ENCODE measurements at regions not wholly inside any gene's neighbourhood (a gene's known extent, or its start where the extent isn't known, plus 50 kb on each side); places are given as distances from the start of the nearest gene placed in this dataset.

DNA sequence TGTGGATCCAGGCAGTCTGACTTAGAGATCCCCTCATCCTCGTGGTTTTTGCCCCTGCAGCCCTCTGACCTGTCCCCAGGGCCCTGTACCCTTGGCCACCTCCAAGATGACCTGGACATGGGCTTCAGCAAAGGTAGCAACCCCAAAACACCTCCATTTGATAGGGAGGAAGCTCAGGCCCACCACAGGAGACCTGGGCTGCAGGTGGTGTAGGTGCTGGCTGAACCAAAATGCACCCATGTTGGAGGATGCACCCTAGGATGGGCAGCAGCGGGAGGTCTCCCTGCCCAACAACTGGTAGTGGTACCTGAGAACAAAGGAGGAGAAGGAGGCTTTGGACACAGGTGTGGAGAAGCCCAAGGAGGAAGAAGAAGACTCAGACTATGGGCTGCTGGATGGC is 188.7 kb downstream of the ZNF716 start:
- Histone ChIP-seq H3K27me3 (ENCODE audit: control insufficient read depth in 2 of 2, insufficient read depth in 2 of 2, low read length in 2 of 2) (no peaks in the 10 kb centered on the region), H3K9me3 (replicated peaks; ENCODE audit: control insufficient read depth, insufficient read depth, low read depth, low read length) (no peaks in the 10 kb centered on the region), H3K9ac (ENCODE audit: insufficient read depth in 1 of 2, low read depth in 2 of 2, low read length in 2 of 2) (no peak overlapping the region), H3K4me1 (replicated peaks in 1 of 2; ENCODE audit: control insufficient read depth in 2 of 2, insufficient read depth in 2 of 2, low read length in 2 of 2) (no peaks in the 10 kb centered on the region), H3K27ac (ENCODE audit: extremely low read depth, low read depth, low read length) (no peak overlapping the region), H3K9me1 (ENCODE audit: control insufficient read depth, insufficient read depth, low read length) (no peaks in the 10 kb centered on the region), H3K36me3 (ENCODE audit: control insufficient read depth, insufficient read depth, low read length) (no peaks in the 10 kb centered on the region), H4K20me1 (replicated peaks; ENCODE audit: control insufficient read depth, insufficient read depth, low read length) (no peaks in the 10 kb centered on the region), H3K4me3 (no peak overlapping the region), H3K4me2 (ENCODE audit: insufficient read depth, low read length) (no peak overlapping the region), H3K79me2 (ENCODE audit: control insufficient read depth, insufficient read depth, low read length) (no peaks in the 10 kb centered on the region), H2AFZ (ENCODE audit: low read depth, low read length) (no peak overlapping the region)
- BruUV-seq (replicated peaks): no TSS peak
- TF ChIP-seq, protein P1, sequence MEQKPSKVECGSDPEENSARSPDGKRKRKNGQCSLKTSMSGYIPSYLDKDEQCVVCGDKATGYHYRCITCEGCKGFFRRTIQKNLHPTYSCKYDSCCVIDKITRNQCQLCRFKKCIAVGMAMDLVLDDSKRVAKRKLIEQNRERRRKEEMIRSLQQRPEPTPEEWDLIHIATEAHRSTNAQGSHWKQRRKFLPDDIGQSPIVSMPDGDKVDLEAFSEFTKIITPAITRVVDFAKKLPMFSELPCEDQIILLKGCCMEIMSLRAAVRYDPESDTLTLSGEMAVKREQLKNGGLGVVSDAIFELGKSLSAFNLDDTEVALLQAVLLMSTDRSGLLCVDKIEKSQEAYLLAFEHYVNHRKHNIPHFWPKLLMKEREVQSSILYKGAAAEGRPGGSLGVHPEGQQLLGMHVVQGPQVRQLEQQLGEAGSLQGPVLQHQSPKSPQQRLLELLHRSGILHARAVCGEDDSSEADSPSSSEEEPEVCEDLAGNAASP (IDR thresholded peaks at IDR 0.05): no peak
- ChIA-PET POLR2A (no interaction called here), CTCF (ENCODE audit: low intra/inter-chr PET ratio) (no interaction called here)
- DNase-seq (ENCODE audit: extremely low read depth in 1 of 4, low spot score in 3 of 4) (no peak), ATAC-seq (no peak), FAIRE-seq (no peak)
- in situ Hi-C loops (cut with MboI): no loop called here
- intact Hi-C loops (cut with micrococcal nuclease): no loop called here
- 0% methylated on average over 2 of the region's 2 CpGs for WGBS (ENCODE audit: insufficient coverage, low coverage, missing lambda C conversion rate)

DNA sequence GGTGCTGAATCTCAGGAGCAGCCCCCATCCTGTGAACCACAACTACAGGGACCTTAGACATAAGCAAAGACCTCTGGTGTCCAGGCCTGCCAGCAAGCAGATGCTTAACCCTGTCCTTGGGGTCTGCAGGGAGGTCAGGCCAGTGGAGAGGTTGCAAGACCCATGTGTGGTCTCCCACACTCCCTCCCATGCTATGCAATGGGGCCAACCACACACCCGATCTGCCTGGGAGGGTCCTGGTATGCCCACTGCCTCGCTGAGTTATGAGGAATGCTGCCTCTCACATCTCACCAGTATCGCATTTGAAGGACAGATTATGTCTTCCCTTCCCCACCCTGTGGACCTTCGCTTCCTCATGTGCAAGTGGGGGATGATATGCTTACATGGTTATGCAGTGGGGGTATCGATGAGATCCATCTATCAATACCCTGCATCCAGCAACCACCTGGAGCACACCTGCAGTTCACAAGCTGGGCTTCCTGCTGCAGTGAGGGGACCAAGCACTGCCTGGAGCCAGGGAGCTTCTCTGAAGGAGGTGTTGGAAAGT is 191.6 kb downstream of the ZNF716 start:
- no peak overlapping the region for H3K4me2 ChIP-seq (ENCODE audit: insufficient read depth, low read length)
- CTCF ChIA-PET (ENCODE audit: low intra/inter-chr PET ratio): no interaction called here
- POLR2A ChIA-PET: no interaction called here
- no TSS peak for BruUV-seq (replicated peaks)
- intact Hi-C loops (cut with micrococcal nuclease) (no loop called here), in situ Hi-C loops (cut with MboI) (no loop called here)
- no peak for FAIRE-seq
- 6% methylated on average over 5 of the region's 5 CpGs for WGBS (ENCODE audit: insufficient coverage, low coverage, missing lambda C conversion rate)
- H3K36me3 ChIP-seq (ENCODE audit: control insufficient read depth, insufficient read depth, low read length): no peaks in the 10 kb centered on the region
- no peak for ATAC-seq
- no peaks in the 10 kb centered on the region for H3K27me3 ChIP-seq (ENCODE audit: control insufficient read depth in 2 of 2, insufficient read depth in 2 of 2, low read length in 2 of 2)
- no peak overlapping the region for H3K27ac ChIP-seq (ENCODE audit: extremely low read depth, low read depth, low read length)
- no peaks in the 10 kb centered on the region for H3K9me1 ChIP-seq (ENCODE audit: control insufficient read depth, insufficient read depth, low read length)
- no peaks in the 10 kb centered on the region for H3K4me1 ChIP-seq (replicated peaks in 1 of 2; ENCODE audit: control insufficient read depth in 2 of 2, insufficient read depth in 2 of 2, low read length in 2 of 2)
- H2AFZ ChIP-seq (ENCODE audit: low read depth, low read length): no peak overlapping the region
- H3K4me3 ChIP-seq: no peak overlapping the region
- TF ChIP-seq ZNF436 (CRISPR knock-in tag; IDR thresholded peaks at IDR 0.05) (no peak), ARHGAP35 (IDR thresholded peaks at IDR 0.05; ENCODE audit: partially characterized antibody) (no peak), KAT2B (IDR thresholded peaks at IDR 0.05; ENCODE audit: low read depth, low read length) (no peak)
- TF ChIP-seq, protein P2, sequence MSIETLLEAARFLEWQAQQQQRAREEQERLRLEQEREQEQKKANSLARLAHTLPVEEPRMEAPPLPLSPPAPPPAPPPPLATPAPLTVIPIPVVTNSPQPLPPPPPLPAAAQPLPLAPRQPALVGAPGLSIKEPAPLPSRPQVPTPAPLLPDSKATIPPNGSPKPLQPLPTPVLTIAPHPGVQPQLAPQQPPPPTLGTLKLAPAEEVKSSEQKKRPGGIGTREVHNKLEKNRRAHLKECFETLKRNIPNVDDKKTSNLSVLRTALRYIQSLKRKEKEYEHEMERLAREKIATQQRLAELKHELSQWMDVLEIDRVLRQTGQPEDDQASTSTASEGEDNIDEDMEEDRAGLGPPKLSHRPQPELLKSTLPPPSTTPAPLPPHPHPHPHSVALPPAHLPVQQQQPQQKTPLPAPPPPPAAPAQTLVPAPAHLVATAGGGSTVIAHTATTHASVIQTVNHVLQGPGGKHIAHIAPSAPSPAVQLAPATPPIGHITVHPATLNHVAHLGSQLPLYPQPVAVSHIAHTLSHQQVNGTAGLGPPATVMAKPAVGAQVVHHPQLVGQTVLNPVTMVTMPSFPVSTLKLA (conservative IDR thresholded peaks at IDR 0.05): no peak
- H3K9ac ChIP-seq (ENCODE audit: insufficient read depth in 1 of 2, low read depth in 2 of 2, low read length in 2 of 2): no peak overlapping the region
- H3K79me2 ChIP-seq (ENCODE audit: control insufficient read depth, insufficient read depth, low read length): no peaks in the 10 kb centered on the region
- no peaks in the 10 kb centered on the region for H4K20me1 ChIP-seq (replicated peaks; ENCODE audit: control insufficient read depth, insufficient read depth, low read length)
- DNase-seq (ENCODE audit: extremely low read depth in 1 of 4, low spot score in 3 of 4): no peak
- H3K9me3 ChIP-seq (replicated peaks; ENCODE audit: control insufficient read depth, insufficient read depth, low read depth, low read length): no peaks in the 10 kb centered on the region

All from K562 (cell line).